NB4 (cell line): ENCODE measurements at regions not wholly inside any gene's neighbourhood (a gene's known extent, or its start where the extent isn't known, plus 50 kb on each side); places are given as distances from the start of the nearest gene placed in this dataset.

Experiments used
- CTCF ChIP-seq: IDR thresholded peaks from one replicate; pipeline ENCODE4 v1.5.1; 2012; ENCODE audit warnings: low read depth, low read length
- POLR2A ChIP-seq: IDR thresholded peaks from 2 replicates; pipeline ENCODE4 v1.6.1; 2011; ENCODE audit warnings: mild to moderate bottlenecking; ENCODE audit not compliant: insufficient read length; ENCODE audit errors: extremely low read depth
- TF ChIP-seq, protein P1 (sequence below): IDR thresholded peaks from 2 replicates; pipeline ENCODE4 v1.6.1; 2011; ENCODE audit warnings: low read depth, low read length

DNA sequence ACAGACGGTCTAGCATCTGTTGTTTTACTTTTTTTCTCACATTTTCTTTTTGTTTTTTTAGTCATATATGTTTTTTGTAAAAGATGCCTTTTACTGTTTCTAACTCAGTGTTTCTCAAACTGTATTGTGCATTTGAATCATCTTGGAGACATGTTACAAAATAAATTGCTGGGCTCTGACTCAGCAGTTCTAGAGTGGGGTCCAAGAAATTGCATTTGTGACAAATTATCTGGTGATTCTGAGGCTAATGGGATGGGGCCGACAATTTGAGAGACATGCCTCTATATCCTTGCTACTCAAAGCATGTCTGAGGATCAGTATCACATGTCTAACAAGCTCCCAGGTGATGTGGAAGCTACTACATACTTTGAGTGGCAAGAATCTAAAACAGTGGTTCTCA is 478.8 kb downstream of the PLCL1 start:
- TF ChIP-seq CTCF (no peak), POLR2A (no peak)
- TF ChIP-seq, protein P1, sequence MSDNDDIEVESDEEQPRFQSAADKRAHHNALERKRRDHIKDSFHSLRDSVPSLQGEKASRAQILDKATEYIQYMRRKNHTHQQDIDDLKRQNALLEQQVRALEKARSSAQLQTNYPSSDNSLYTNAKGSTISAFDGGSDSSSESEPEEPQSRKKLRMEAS = no peak
